ENCODE measurements at regions not wholly inside any gene's neighbourhood (a gene's known extent, or its start where the extent isn't known, plus 50 kb on each side); places are given as distances from the start of the nearest gene placed in this dataset.
A peak's percentile ranks its signal among the peaks of the same experiment; 100 is the strongest.

DNA sequence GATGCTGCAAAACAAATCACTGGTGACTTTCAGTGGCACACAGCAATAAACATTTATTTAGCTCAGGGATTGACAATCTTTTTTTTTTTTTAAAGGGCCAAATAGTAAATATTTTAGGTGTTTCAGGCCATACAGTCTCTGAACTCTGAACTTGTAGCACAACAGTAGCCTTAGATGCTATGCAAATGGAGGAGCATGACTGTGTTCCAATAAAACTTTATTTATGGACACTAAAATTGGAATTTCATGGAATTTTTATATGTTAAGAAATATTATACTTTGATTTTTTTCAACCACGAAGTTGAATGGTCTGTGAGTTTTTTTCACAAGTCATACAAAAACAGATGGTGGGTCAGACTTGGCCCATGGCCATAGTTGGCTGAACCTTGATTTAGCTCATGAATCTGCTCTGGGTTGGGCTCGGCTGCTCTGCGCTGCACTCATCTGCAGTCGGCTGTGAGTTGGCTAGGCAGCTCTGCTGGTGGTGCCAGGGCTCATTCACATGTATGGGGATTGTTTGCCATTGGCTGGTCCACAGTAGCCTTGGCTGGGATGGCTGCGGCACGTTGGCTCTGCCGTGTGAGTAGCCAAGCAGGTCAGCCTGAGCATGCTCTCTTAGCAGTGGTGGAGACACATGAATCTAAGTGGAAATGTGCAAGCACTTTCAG, 231.7 kb upstream of the PGRMC2 start:
- Histone ChIP-seq H3K79me2 (ENCODE audit: control insufficient read depth, insufficient read depth, low read length) (no peaks in the 10 kb centered on the region), H3K9ac (ENCODE audit: insufficient read depth in 1 of 2, low read depth in 2 of 2, low read length in 2 of 2) (peak overlapping the region in 1 of 2 experiments; percentile 47; a peak in 2 of 4 replicates), H4K20me1 (replicated peaks; ENCODE audit: control insufficient read depth, insufficient read depth, low read length) (no peaks in the 10 kb centered on the region), H3K27me3 (ENCODE audit: control insufficient read depth in 2 of 2, insufficient read depth in 2 of 2, low read length in 2 of 2) (no peaks in the 10 kb centered on the region), H3K9me1 (ENCODE audit: control insufficient read depth, insufficient read depth, low read length) (no peaks in the 10 kb centered on the region), H3K4me2 (ENCODE audit: insufficient read depth, low read length) (no peak overlapping the region), H3K27ac (ENCODE audit: extremely low read depth, low read depth, low read length) (no peak overlapping the region), H3K36me3 (ENCODE audit: control insufficient read depth, insufficient read depth, low read length) (no peaks in the 10 kb centered on the region), H2AFZ (ENCODE audit: low read depth, low read length) (no peak overlapping the region), H3K9me3 (replicated peaks; ENCODE audit: control insufficient read depth, insufficient read depth, low read depth, low read length) (peaks cover 6% of the 10 kb centered on the region; the same call in 1 of the 2 replicates), H3K4me1 (replicated peaks in 1 of 2; ENCODE audit: control insufficient read depth in 2 of 2, insufficient read depth in 2 of 2, low read length in 2 of 2) (peaks cover 7 to 58% of the 10 kb centered on the region in 2 experiments), H3K4me3 (no peak overlapping the region)
- TF ChIP-seq, protein P1, sequence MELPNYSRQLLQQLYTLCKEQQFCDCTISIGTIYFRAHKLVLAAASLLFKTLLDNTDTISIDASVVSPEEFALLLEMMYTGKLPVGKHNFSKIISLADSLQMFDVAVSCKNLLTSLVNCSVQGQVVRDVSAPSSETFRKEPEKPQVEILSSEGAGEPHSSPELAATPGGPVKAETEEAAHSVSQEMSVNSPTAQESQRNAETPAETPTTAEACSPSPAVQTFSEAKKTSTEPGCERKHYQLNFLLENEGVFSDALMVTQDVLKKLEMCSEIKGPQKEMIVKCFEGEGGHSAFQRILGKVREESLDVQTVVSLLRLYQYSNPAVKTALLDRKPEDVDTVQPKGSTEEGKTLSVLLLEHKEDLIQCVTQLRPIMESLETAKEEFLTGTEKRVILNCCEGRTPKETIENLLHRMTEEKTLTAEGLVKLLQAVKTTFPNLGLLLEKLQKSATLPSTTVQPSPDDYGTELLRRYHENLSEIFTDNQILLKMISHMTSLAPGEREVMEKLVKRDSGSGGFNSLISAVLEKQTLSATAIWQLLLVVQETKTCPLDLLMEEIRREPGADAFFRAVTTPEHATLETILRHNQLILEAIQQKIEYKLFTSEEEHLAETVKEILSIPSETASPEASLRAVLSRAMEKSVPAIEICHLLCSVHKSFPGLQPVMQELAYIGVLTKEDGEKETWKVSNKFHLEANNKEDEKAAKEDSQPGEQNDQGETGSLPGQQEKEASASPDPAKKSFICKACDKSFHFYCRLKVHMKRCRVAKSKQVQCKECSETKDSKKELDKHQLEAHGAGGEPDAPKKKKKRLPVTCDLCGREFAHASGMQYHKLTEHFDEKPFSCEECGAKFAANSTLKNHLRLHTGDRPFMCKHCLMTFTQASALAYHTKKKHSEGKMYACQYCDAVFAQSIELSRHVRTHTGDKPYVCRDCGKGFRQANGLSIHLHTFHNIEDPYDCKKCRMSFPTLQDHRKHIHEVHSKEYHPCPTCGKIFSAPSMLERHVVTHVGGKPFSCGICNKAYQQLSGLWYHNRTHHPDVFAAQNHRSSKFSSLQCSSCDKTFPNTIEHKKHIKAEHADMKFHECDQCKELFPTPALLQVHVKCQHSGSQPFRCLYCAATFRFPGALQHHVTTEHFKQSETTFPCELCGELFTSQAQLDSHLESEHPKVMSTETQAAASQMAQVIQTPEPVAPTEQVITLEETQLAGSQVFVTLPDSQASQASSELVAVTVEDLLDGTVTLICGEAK (IDR thresholded peaks at IDR 0.05) = peak; percentile 92
- TF ChIP-seq, protein P1 (CRISPR knock-in tag; IDR thresholded peaks at IDR 0.05) = peak; percentile 46; the same call in 1 of the 2 replicates
- TF ChIP-seq NFIC (IDR thresholded peaks at IDR 0.05) (peak; percentile 40; the same call in 1 of the 2 replicates), SP2 (IDR thresholded peaks at IDR 0.05; ENCODE audit: extremely low read depth, low read depth, low read length, poor library complexity, severe bottlenecking) (no peak)
- in situ Hi-C loops (cut with MboI) = no loop called here
- DNase-seq (ENCODE audit: extremely low read depth in 1 of 4, low spot score in 3 of 4) (no peak), ATAC-seq (no peak), FAIRE-seq (no peak)
- CTCF ChIA-PET (ENCODE audit: low intra/inter-chr PET ratio) = no interaction called here
- 75% methylated on average over 7 of the region's 7 CpGs for WGBS (ENCODE audit: insufficient coverage, low coverage, missing lambda C conversion rate)
- intact Hi-C loops (cut with micrococcal nuclease) = loop anchor here (10.0 kb wide), 1 partner anchor 234 kb away; the partner anchor contains the start of gene PGRMC2
- POLR2A ChIA-PET = interaction anchor here (1.1 to 3.0 kb wide), 2 partner anchors 9 to 34 kb away, joined by 3 to 16 read pairs; no protein-coding TSS in a partner anchor
- BruUV-seq (replicated peaks) = no TSS peak
